GM19240 (cell line): ENCODE measurements at regions not wholly inside any gene's neighbourhood (a gene's known extent, or its start where the extent isn't known, plus 50 kb on each side); places are given as distances from the start of the nearest gene placed in this dataset.
"Not testable (repeated sequence)": the region's sequence is repeated elsewhere in the genome, so short reads cannot be mapped to it uniquely, and the experiment has no call there.

ENCODE experiments used
- DNase-seq: peaks from one replicate; pipeline ENCODE4 v3.0.0; 2011; ENCODE audit warnings: low spot score; ENCODE audit not compliant: insufficient read length

GRCh38 chr13:21875116-21875515 lies 204.2 kb downstream of the FGF9 start:
- DNase-seq = no peak

DNA sequence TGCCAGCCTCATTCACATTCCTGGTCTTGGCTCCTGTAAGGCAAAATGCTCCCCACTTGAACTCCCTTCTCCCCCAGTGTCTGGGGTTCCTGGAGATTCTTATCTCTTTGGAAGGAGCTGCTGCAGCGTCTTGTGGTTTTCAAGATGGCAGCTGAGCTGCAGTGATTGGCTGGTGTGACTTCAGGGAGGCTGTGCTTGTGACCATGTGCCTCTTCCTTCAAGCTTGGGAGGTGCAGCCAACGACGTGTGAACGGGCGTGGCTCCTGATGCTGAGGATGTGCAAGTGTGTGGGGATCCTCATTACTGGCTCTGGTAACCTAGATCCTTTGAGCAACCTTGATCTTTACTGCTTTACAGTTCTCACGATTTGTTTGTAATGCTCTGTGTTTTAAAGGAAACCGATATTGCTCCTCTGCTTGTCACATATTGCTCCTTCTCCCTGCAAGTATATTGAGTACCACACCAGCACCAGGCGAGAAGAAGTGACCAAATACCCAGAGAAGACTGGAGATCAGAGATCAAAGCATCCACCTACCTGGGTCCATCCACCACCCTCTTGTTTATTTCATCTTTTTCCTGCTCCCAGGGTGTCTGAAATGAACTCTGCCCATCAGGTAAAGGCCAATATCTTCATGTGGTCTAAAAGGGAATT lies 208.5 kb downstream of the FGF9 start:
- no peak for DNase-seq

GRCh38 chr13:21882766-21883165 lies 211.9 kb downstream of the FGF9 start:
- DNase-seq = no peak

DNA sequence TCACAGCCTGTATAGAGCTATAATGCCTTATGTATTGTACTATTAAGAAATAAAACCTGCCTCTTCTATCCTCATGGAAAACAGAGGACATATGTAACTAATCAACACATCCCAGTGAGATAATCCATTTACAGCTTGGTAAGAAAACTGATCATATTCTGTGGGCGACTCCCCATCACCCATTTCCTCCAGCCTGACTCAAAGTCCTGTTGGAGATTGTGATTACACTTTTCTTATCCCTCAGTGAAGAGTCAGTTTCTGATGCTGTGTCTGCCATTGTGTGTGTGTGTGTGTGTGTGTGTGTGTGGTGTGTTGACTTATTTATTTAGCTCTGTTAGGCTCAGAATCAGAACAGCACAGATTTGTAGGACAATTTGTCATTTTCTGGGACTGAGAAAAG lies 212.8 kb downstream of the FGF9 start:
- no peak for DNase-seq

- DNase-seq = no peak
These were observed 213.5 kb downstream of the FGF9 start for GRCh38 chr13:21884299-21884909.

- no peak for DNase-seq
These were observed 214.2 kb downstream of the FGF9 start for GRCh38 chr13:21884965-21885567.

GRCh38 chr13:21885714-21886224 lies 214.9 kb downstream of the FGF9 start:
- no peak for DNase-seq

- no peak for DNase-seq
These were observed 218.8 kb downstream of the FGF9 start for GRCh38 chr13:21889651-21890050.

GRCh38 chr13:21890220-21890619 lies 219.3 kb downstream of the FGF9 start:
- DNase-seq = not testable (repeated sequence)

GRCh38 chr13:21894091-21894490 lies 223.2 kb downstream of the FGF9 start:
- no peak for DNase-seq

DNA sequence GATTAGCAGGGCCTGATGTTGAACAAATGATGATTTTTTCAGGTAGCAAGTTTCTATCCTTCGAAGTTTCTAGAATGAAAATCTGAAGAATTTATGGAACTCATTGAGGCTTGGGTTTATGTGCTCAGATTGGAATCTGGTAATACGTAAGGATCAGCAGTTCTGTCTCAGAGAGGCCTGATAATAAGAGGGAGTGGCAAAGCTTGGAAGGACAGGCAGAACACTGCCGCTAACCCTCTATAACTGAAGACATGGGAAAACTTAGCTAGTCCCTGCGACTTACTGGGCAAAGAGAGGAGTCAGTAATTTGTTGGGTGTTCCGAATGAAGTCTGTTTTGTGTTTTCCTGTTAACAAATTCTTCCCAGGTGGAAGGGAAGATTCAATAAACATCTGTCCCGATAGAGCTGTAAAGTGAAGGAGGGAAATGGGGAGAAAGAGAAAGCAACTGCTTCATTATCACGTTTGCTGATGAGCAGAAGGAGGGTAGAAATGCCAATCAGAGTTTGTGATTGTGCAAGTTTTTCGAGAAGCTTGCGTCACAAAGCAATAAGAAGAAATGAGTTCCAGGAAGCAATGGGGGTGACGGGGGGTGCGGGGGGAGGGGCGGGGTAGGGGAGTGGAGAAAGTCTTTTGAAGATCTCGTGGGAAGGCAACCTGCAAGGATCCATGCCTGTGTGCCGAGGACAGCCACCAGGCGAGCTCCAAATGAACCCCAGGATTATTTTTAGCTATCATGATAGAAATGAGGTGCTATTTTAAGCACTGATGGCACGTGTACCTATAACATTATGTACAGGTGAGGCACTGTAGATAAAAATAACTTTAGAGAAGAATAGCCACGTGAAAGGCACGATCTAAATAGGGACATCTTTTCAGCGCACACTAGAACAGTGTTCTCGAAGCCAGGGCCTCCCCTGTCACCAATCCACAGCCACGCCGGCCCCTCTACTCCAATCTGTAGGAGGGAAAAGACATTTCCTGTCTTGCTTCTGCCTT lies 224.1 kb downstream of the FGF9 start:
- DNase-seq = no peak

DNA sequence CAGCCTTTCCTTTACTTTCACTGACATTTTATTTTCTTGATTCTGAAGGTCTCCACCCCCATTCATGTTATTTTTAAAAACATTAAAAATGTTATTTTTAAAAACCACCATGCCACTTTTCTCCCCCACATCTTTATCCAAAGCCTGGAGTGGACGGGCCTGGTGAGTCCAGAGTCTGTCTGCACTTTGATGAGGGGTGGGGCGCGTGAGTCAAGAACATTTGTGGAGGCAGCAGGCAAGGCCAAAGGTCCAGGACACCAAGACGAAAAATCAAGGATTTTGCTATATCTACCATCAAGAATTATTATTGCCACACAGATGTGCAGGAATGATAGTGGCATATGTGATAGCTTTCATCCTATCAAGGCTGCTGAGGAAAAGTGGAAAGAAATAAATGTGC lies 224.9 kb downstream of the FGF9 start:
- no peak for DNase-seq

GRCh38 chr13:21897161-21897560 lies 226.3 kb downstream of the FGF9 start:
- DNase-seq = no peak

DNA sequence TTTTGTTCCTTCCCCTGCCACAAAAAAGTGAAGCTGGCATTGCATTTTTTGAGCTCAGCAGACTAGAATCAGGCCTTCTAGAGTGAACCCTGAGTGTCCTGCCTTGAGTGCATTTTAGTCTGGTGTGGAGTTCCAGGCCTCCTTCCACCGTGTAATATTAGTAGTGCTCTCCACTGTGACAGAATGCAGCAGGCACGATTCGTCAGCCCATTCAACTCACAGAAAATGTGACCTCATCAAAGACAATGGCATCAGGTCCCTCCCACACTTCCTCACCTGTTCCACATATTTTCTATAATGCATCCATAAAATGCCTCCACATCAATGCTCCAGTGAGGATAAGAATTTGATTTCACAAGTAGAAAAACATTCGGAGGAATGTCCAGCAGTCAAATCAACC lies 227.6 kb downstream of the FGF9 start:
- DNase-seq = no peak

GRCh38 chr13:21898945-21899344 lies 228.1 kb downstream of the FGF9 start:
- no peak for DNase-seq

DNA sequence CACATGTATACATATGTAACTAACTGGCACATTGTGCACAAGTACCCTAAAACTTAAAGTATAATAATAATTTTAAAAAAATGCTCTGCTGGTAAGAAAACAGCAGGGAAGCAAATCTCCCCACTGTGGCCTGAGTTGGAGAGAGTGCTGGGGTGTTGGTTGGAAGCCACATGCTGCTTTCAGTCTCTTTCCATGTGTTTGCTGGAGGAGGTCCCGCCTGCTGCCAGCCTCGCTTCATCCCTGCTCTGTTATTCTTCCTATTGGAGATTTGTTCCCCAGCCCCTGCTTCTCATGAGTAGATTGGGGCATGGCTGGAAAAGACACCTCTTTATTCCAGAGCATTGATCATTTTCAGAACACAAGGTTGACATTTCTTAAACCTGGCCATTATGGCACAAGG lies 230.5 kb downstream of the FGF9 start:
- no peak for DNase-seq

GRCh38 chr13:21901811-21902708 lies 231.2 kb downstream of the FGF9 start:
- no peak for DNase-seq

DNA sequence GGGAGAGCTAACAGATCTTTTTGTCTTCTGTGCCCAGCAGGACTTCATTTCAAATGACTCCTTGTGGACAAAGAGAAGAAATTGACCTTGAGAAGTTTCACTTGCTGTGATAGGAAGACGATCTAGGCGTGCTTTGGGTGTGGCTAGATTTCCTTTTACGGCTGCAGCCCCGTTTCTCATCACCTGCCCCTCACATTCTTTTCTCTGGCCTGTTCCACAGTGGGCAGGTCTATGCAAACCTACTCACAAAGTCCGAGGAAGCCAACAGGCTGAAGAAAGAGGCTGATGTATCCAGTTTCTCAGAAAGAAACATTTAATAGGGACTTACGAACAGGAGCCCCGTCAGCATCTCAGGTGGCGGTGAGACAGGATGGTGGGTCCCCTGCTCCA lies 231.8 kb downstream of the FGF9 start:
- no peak for DNase-seq

DNA sequence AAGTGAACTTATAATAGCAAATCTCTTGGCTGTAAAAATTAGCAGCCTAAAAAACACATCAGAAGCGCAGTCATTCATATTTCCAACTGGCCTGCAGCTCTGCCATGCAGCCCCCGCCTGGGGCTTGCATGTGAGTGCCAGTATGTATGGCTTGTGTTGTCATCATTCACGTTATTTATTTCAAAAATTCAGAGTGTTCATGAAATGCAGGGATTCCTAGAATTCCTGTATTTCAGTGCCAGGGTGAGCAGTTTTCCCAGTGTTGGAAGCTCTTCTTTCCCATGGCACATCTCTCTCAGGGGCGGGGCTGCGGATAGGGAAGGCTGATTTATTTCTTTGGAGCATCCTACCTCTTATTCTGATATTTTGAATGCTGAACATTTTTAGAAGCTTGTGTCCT lies 234.6 kb downstream of the FGF9 start:
- DNase-seq = no peak

- DNase-seq = no peak
These were observed 238.5 kb downstream of the FGF9 start for GRCh38 chr13:21909331-21909730.

DNA sequence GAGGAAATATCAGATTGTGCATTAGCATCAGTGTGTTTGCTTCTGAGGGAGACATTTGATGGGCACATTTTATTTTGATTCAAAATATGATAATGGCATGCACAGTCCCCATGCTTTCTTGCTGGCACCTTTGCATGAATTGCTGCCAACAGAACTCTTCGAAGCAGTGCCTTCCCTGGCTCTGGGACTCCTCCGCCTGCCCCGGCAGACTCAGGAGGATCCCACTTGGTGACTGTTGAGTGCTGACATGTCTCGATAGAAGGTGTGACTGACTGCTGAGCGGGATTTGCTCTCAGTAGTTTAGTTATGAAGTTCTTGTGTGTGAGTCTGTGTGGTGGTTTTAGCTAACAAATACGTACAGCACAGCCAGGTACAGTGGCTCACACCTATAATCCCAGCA lies 239.7 kb downstream of the FGF9 start:
- no peak for DNase-seq
